CD4-positive, alpha-beta T cell (primary cell): ENCODE measurements at regions not wholly inside any gene's neighbourhood (a gene's known extent, or its start where the extent isn't known, plus 50 kb on each side); places are given as distances from the start of the nearest gene placed in this dataset.

Experiments
- ATAC-seq: fragments of 200-7000 bp; cut with Tn5 transposase; one replicate; pipeline ENCODE4 v1.10.0; 2022; ENCODE audit warnings: mild to moderate bottlenecking; ENCODE audit not compliant: poor library complexity
- CTCF ChIA-PET: fragments of 350-600 bp; sonication (Branson Sonifier 250); formaldehyde crosslinking; loops from one replicate; lab custom pipeline; 2021; ENCODE audit warnings: antibody characterized with exemption, inconsistent platforms; lab: Charles Lee
- POLR2A ChIA-PET: fragments of 350-600 bp; sonication (Branson Sonifier 250); formaldehyde crosslinking; loops from one replicate; lab custom pipeline; 2021; ENCODE audit warnings: antibody characterized with exemption, inconsistent platforms; lab: Charles Lee
- DNase-seq, 14 experiments: peaks; one replicate each; pipeline ENCODE4 v3.0.0-alpha.2; 2013 to 2020; ENCODE audit warnings: mixed read lengths in 2 of 14
- H3K27ac ChIP-seq, 2 donors: one replicate each; pipeline versions ENCODE4 v1.5.1 to v1.7.0; 2013; ENCODE audit warnings: low read length in 2 of 2, low read depth in 1 of 2, mild to moderate bottlenecking in 1 of 2
- H3K27me3 ChIP-seq, 2 experiments: 1 replicate in 1 of 2; 2 replicates in 1 of 2; pipeline versions ENCODE4 v1.6.1 to v1.7.0; 2013; ENCODE audit warnings: low read length in 2 of 2, control low read depth in 1 of 2, mild to moderate bottlenecking in 1 of 2, moderate library complexity in 1 of 2; ENCODE audit not compliant: insufficient read depth in 2 of 2, control insufficient read depth in 1 of 2
- H3K36me3 ChIP-seq: one replicate; pipeline ENCODE4 v1.6.1; 2013; ENCODE audit warnings: low read length, control low read depth; ENCODE audit not compliant: insufficient read depth
- H3K4me1 ChIP-seq: one replicate; pipeline ENCODE4 v1.6.1; 2013; ENCODE audit warnings: low read length, control low read depth; ENCODE audit not compliant: insufficient read depth
- H3K4me3 ChIP-seq: one replicate; pipeline ENCODE4 v1.5.1; 2013; ENCODE audit warnings: mild to moderate bottlenecking, low read length, moderate library complexity
- H3K9me3 ChIP-seq, 2 experiments: 1 replicate in 1 of 2; 2 replicates in 1 of 2; pipeline versions ENCODE4 v1.6.1 to v1.7.0; 2013; ENCODE audit warnings: low read length in 2 of 2, mild to moderate bottlenecking in 2 of 2, control low read depth in 1 of 2, moderate library complexity in 1 of 2; ENCODE audit not compliant: control insufficient read depth in 1 of 2, insufficient read depth in 1 of 2
- H3K27ac Mint-ChIP-seq: one replicate; pipeline ENCODE4 v1.8.0; 2020; ENCODE audit warnings: mixed read lengths
- H3K27me3 Mint-ChIP-seq: one replicate; pipeline ENCODE4 v1.8.0; 2021; ENCODE audit warnings: mixed read lengths
- H3K36me3 Mint-ChIP-seq: one replicate; pipeline ENCODE4 v1.8.0; 2021; ENCODE audit warnings: low read depth, mixed read lengths
- H3K4me1 Mint-ChIP-seq: one replicate; pipeline ENCODE4 v1.8.0; 2021; ENCODE audit warnings: low read depth, mixed read lengths
- H3K4me3 Mint-ChIP-seq: one replicate; pipeline ENCODE4 v1.8.0; 2020; ENCODE audit warnings: mild to moderate bottlenecking, mixed read lengths
- H3K9me3 Mint-ChIP-seq: one replicate; pipeline ENCODE4 v1.8.0; 2020; ENCODE audit warnings: mixed read lengths
- intact Hi-C, 2 experiments: fragments of 100-400 bp; cut with DNase I in 1 of 2; cut with micrococcal nuclease in 1 of 2; formaldehyde crosslinking; loops; one replicate each; pipeline versions ENCODE4 v1.15.1 to v1.9.0; 2023 to 2025; cut with DNase I, micrococcal nuclease
- TF ChIP-seq, protein P1 (sequence below): fragments of 200-600 bp; IDR thresholded peaks from one replicate; pipeline ENCODE4 v1.8.0; 2022; ENCODE audit warnings: antibody characterized with exemption, mild to moderate bottlenecking

DNA sequence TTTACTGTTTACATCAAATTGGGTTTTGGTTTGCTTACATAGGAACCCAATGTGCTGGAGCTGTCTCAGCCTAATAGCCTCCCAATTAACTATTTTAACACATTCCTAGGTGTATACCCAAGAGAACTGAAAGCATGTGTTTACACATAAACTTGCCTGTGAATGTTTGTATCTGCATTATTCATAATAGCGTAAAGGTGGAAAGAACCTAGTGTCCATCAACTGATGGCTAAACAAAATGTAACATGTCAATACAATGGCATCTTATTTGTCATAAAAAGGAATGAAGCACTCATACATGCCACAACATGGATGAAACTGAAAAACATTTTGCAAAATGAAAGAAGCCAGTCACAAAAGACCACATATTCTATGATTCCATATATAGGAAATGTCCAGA lies 160.6 kb upstream of the EEPD1 start:
- Histone ChIP-seq H3K27ac (no peak overlapping the region), H3K4me1 (no peaks in the 10 kb centered on the region), H3K4me3 (no peak overlapping the region), H3K9me3 (no peaks in the 10 kb centered on the region), H3K27me3 (no peaks in the 10 kb centered on the region), H3K36me3 (no peaks in the 10 kb centered on the region)
- DNase-seq (no peak), ATAC-seq (no peak)
- H3K4me3 Mint-ChIP-seq, result no peak overlapping the region
- no peak overlapping the region for H3K27ac Mint-ChIP-seq
- H3K9me3 Mint-ChIP-seq, result no peaks in the 10 kb centered on the region
- intact Hi-C loops, result no loop called here
- ChIA-PET POLR2A (no interaction called here), CTCF (no interaction called here)
- no peaks in the 10 kb centered on the region for H3K27me3 Mint-ChIP-seq
- no peaks in the 10 kb centered on the region for H3K4me1 Mint-ChIP-seq
- TF ChIP-seq, protein P1, sequence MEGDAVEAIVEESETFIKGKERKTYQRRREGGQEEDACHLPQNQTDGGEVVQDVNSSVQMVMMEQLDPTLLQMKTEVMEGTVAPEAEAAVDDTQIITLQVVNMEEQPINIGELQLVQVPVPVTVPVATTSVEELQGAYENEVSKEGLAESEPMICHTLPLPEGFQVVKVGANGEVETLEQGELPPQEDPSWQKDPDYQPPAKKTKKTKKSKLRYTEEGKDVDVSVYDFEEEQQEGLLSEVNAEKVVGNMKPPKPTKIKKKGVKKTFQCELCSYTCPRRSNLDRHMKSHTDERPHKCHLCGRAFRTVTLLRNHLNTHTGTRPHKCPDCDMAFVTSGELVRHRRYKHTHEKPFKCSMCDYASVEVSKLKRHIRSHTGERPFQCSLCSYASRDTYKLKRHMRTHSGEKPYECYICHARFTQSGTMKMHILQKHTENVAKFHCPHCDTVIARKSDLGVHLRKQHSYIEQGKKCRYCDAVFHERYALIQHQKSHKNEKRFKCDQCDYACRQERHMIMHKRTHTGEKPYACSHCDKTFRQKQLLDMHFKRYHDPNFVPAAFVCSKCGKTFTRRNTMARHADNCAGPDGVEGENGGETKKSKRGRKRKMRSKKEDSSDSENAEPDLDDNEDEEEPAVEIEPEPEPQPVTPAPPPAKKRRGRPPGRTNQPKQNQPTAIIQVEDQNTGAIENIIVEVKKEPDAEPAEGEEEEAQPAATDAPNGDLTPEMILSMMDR, result no peak
- H3K36me3 Mint-ChIP-seq, result no peaks in the 10 kb centered on the region

DNA sequence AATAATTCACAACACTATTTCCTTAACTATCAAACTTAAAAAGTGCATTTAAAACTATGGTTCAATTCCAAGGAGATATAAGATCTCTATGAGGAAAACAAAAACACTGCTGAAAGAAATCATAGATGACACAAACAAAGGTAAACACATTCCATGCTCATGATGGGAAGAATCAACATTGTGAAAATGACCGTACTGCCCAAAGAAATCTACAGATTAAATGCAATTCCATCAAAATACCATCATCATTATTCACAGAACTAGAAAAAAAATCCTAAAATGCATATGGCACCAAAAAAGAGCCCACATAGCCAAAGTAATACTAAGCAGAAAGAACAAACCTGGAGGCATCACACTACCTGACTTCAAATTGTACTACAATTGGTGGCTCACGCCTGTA lies 159.9 kb upstream of the EEPD1 start:
- Mint-ChIP-seq H3K27ac (no peak overlapping the region), H3K4me3 (no peak overlapping the region), H3K27me3 (no peaks in the 10 kb centered on the region), H3K9me3 (no peaks in the 10 kb centered on the region), H3K4me1 (no peaks in the 10 kb centered on the region), H3K36me3 (no peaks in the 10 kb centered on the region)
- intact Hi-C loops, result no loop called here
- no peaks in the 10 kb centered on the region for H3K4me1 ChIP-seq
- H3K27ac ChIP-seq, result no peak overlapping the region
- H3K36me3 ChIP-seq, result no peaks in the 10 kb centered on the region
- no peak for DNase-seq
- ChIA-PET POLR2A (no interaction called here), CTCF (no interaction called here)
- no peaks in the 10 kb centered on the region for H3K27me3 ChIP-seq
- H3K4me3 ChIP-seq, result no peak overlapping the region
- TF ChIP-seq, protein P1, result no peak
- no peak for ATAC-seq
- no peaks in the 10 kb centered on the region for H3K9me3 ChIP-seq

DNA sequence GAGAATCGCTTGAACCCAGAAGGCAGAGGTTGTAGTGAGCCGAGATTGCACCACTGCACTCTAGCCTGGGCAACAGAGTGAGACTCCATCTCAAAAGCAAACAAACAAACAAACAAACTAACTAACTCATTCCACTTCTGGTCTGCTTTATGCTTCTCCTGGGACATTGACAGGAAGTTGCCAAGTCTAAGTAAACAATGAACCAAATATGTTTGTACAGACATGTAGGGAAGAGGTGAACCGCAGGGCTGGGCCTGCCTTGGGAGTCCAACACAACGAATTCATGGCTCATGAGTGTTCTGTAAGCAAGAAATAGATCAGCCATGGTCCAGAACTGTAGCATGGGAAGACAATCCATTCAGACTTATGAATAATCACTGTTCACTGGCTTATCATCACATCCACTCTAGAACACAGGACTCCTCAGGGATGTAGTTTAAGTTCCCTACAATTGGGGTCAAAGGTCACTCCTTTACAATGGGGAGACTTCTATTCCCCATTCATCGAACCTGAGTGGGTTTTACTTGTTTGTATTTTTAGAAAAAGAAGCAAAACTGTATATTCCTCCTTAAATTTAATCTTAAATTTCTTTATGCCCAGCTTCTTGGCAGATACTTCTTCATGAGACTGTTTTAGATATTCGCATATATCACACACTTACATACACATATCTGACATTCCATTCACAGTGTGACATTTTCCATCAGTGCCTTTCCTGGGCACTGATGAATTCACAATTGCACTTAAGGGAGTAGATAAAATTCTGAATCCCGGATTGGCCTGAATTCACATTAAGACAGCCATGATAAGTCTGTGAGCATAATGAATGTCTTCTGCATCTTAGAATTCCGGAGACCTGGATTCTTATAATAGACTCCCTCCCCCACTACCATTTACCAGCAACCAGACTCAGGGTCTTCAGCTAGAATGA lies 159.1 kb upstream of the EEPD1 start:
- Histone ChIP-seq H3K4me1 (no peaks in the 10 kb centered on the region), H3K27ac (no peak overlapping the region), H3K4me3 (no peak overlapping the region), H3K9me3 (no peaks in the 10 kb centered on the region), H3K36me3 (no peaks in the 10 kb centered on the region), H3K27me3 (no peaks in the 10 kb centered on the region)
- TF ChIP-seq, protein P1, result no peak
- ChIA-PET CTCF (interaction anchor here (1.1 kb wide), 1 partner anchor 9 kb away, joined by 3 read pairs; no protein-coding TSS in a partner anchor), POLR2A (no interaction called here)
- H3K4me1 Mint-ChIP-seq, result no peaks in the 10 kb centered on the region
- no peaks in the 10 kb centered on the region for H3K9me3 Mint-ChIP-seq
- H3K36me3 Mint-ChIP-seq, result no peaks in the 10 kb centered on the region
- H3K27me3 Mint-ChIP-seq, result no peaks in the 10 kb centered on the region
- ATAC-seq (no peak), DNase-seq (no peak)
- intact Hi-C loops, result no loop called here
- H3K4me3 Mint-ChIP-seq, result no peak overlapping the region
- H3K27ac Mint-ChIP-seq, result no peak overlapping the region
